ENCODE measurements at regions not wholly inside any gene's neighbourhood (a gene's known extent, or its start where the extent isn't known, plus 50 kb on each side); places are given as distances from the start of the nearest gene placed in this dataset.

DNA sequence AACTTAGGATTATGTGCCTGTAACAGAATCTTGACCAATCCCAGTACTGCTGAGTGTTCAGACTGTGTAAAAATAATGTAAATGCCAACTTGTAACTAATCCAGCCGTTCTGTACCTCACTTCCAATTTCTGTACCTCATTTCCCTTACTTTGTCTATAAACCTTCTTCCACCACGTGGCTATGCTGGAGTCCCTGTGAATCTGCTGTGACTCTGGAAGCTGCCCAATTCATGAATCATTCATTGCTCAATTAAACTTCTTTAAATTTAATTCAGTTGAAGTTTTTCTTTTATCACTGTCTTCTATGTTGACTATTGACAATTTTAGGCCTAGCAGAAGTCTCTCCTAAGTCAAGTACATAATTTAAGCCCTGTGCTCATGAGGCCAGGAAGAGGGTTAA, 215.3 kb upstream of the RHOBTB1 start:
- TF ChIP-seq, protein P1, sequence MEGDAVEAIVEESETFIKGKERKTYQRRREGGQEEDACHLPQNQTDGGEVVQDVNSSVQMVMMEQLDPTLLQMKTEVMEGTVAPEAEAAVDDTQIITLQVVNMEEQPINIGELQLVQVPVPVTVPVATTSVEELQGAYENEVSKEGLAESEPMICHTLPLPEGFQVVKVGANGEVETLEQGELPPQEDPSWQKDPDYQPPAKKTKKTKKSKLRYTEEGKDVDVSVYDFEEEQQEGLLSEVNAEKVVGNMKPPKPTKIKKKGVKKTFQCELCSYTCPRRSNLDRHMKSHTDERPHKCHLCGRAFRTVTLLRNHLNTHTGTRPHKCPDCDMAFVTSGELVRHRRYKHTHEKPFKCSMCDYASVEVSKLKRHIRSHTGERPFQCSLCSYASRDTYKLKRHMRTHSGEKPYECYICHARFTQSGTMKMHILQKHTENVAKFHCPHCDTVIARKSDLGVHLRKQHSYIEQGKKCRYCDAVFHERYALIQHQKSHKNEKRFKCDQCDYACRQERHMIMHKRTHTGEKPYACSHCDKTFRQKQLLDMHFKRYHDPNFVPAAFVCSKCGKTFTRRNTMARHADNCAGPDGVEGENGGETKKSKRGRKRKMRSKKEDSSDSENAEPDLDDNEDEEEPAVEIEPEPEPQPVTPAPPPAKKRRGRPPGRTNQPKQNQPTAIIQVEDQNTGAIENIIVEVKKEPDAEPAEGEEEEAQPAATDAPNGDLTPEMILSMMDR (IDR thresholded peaks at IDR 0.05; ENCODE audit: poor library complexity): no peak
- TF ChIP-seq EZH2phosphoT487 (IDR thresholded peaks at IDR 0.05; ENCODE audit: low read depth, severe bottlenecking, unreplicated experiment): no peak
